HEK293 (cell line): ENCODE measurements at regions not wholly inside any gene's neighbourhood (a gene's known extent, or its start where the extent isn't known, plus 50 kb on each side); places are given as distances from the start of the nearest gene placed in this dataset.

ENCODE experiments used
- CTCF ChIA-PET: fragments of 350-600 bp; formaldehyde crosslinking; extraction: SDS; loops from one replicate; lab custom pipeline; 2021; ENCODE audit warnings: antibody characterized with exemption; lab: Yijun Ruan, JAX
- POLR2A ChIA-PET: fragments of 300-600 bp; formaldehyde crosslinking; extraction: SDS; loops from one replicate; lab custom pipeline; 2020; ENCODE audit warnings: antibody characterized with exemption, inconsistent platforms; lab: Yijun Ruan, JAX
- H3K27ac ChIP-seq: fragments of 200-500 bp; sonication (Bioruptor generic); 2 replicates; pipeline ENCODE4 v1.5.1; 2014; ENCODE audit warnings: low read depth, low read length, control low read depth, inconsistent platforms; ENCODE audit errors: extremely low read depth
- H3K36me3 ChIP-seq, 2 experiments: fragments of 200-500 bp in 1 of 2; sonication (Bioruptor generic) in 1 of 2; 1 replicate in 1 of 2; 2 replicates in 1 of 2; pipeline ENCODE4 v1.5.1; 2014 to 2017; ENCODE audit warnings: inconsistent platforms in 2 of 2, low read length in 2 of 2; ENCODE audit not compliant: control insufficient read depth in 2 of 2, insufficient read depth in 1 of 2
- H3K4me1 ChIP-seq: fragments of 200-500 bp; sonication (Bioruptor generic); 2 replicates; pipeline ENCODE4 v1.5.1; 2014; ENCODE audit warnings: mild to moderate bottlenecking, low read length, inconsistent platforms; ENCODE audit not compliant: control insufficient read depth, insufficient read depth
- H3K4me3 ChIP-seq: 2 replicates; pipeline ENCODE4 v1.5.1; 2011; ENCODE audit warnings: low read depth, mild to moderate bottlenecking, control low read depth, low read length, moderate library complexity
- H3K9me3 ChIP-seq: fragments of 200-500 bp; sonication (Bioruptor generic); 2 replicates; pipeline ENCODE4 v1.5.1; 2014; ENCODE audit warnings: low read depth, low read length, inconsistent platforms; ENCODE audit not compliant: control insufficient read depth, insufficient read depth
- AEBP2 ChIP-seq: fragments of 450-650 bp; formaldehyde crosslinking; IDR thresholded peaks from 2 replicates; pipeline ENCODE4 v1.5.1; 2016; ENCODE audit warnings: missing biosample characterization, missing genetic modification characterization, borderline replicate concordance
- IKZF3 ChIP-seq: fragments of 450-650 bp; IDR thresholded peaks from 2 replicates; pipeline ENCODE4 v1.5.0; 2018; ENCODE audit warnings: missing biosample characterization, mild to moderate bottlenecking, missing genetic modification characterization, moderate library complexity
- KLF10 ChIP-seq: fragments of 450-650 bp; IDR thresholded peaks from 2 replicates; pipeline ENCODE4 v1.5.1; 2018; ENCODE audit warnings: missing biosample characterization, mild to moderate bottlenecking, missing genetic modification characterization
- KLF7 ChIP-seq: fragments of 450-650 bp; formaldehyde crosslinking; IDR thresholded peaks from 2 replicates; pipeline ENCODE4 v1.5.1; 2016; ENCODE audit warnings: missing biosample characterization, missing genetic modification characterization, borderline replicate concordance
- KLF8 ChIP-seq: fragments of 450-650 bp; formaldehyde crosslinking; IDR thresholded peaks from 2 replicates; pipeline ENCODE4 v1.5.1; 2016; ENCODE audit warnings: missing biosample characterization, missing genetic modification characterization
- KLF9 ChIP-seq: fragments of 450-650 bp; formaldehyde crosslinking; IDR thresholded peaks from 2 replicates; pipeline ENCODE4 v1.5.1; 2016; ENCODE audit warnings: missing biosample characterization, missing genetic modification characterization, low read depth
- PRDM1 ChIP-seq: fragments of 450-650 bp; formaldehyde crosslinking; IDR thresholded peaks from 2 replicates; pipeline ENCODE4; 2016; ENCODE audit warnings: missing biosample characterization, missing genetic modification characterization
- SCRT2 ChIP-seq: fragments of 450-650 bp; formaldehyde crosslinking; IDR thresholded peaks from 2 replicates; pipeline ENCODE4 v1.5.1; 2016; ENCODE audit warnings: missing biosample characterization, missing genetic modification characterization
- SETDB1 ChIP-seq: IDR thresholded peaks from one replicate; pipeline ENCODE4 v1.6.1; 2017; ENCODE audit warnings: mild to moderate bottlenecking, low read length, moderate library complexity, mixed read lengths; ENCODE audit not compliant: insufficient read length
- ZBTB48 ChIP-seq: fragments of 450-650 bp; formaldehyde crosslinking; IDR thresholded peaks from 2 replicates; pipeline ENCODE4 v1.5.1; 2016; ENCODE audit warnings: missing biosample characterization, missing genetic modification characterization
- ZNF10 ChIP-seq: fragments of 450-650 bp; formaldehyde crosslinking; IDR thresholded peaks from 2 replicates; pipeline ENCODE4 v1.5.1; 2017; ENCODE audit warnings: missing biosample characterization, missing genetic modification characterization
- ZNF133 ChIP-seq: fragments of 450-650 bp; formaldehyde crosslinking; IDR thresholded peaks from 2 replicates; pipeline ENCODE4 v1.5.1; 2016; ENCODE audit warnings: missing biosample characterization, missing genetic modification characterization
- ZNF223 ChIP-seq: fragments of 450-650 bp; formaldehyde crosslinking; IDR thresholded peaks from 2 replicates; pipeline ENCODE4 v1.5.1; 2016; ENCODE audit warnings: missing biosample characterization, missing genetic modification characterization
- ZNF292 ChIP-seq: fragments of 450-650 bp; formaldehyde crosslinking; IDR thresholded peaks from 2 replicates; pipeline ENCODE4 v1.5.1; 2016; ENCODE audit warnings: low read depth, missing biosample characterization, missing genetic modification characterization, borderline replicate concordance
- ZNF302 ChIP-seq: fragments of 450-650 bp; formaldehyde crosslinking; IDR thresholded peaks from 2 replicates; pipeline ENCODE4 v1.5.1; 2016; ENCODE audit warnings: missing biosample characterization, missing genetic modification characterization, low read depth
- ZNF350 ChIP-seq: fragments of 450-650 bp; formaldehyde crosslinking; IDR thresholded peaks from 2 replicates; pipeline ENCODE4 v1.5.0; 2017; ENCODE audit warnings: missing biosample characterization, mild to moderate bottlenecking, missing genetic modification characterization
- ZNF488 ChIP-seq: fragments of 450-650 bp; formaldehyde crosslinking; IDR thresholded peaks from 2 replicates; pipeline ENCODE4 v1.5.1; 2016; ENCODE audit warnings: missing biosample characterization, missing genetic modification characterization
- ZNF501 ChIP-seq: fragments of 450-650 bp; formaldehyde crosslinking; IDR thresholded peaks from 2 replicates; pipeline ENCODE4 v1.5.1; 2016; ENCODE audit warnings: missing biosample characterization, missing genetic modification characterization
- ZNF558 ChIP-seq: fragments of 450-650 bp; formaldehyde crosslinking; IDR thresholded peaks from 2 replicates; pipeline ENCODE4 v1.5.1; 2016; ENCODE audit warnings: missing biosample characterization, missing genetic modification characterization
- ZNF560 ChIP-seq: fragments of 450-650 bp; formaldehyde crosslinking; IDR thresholded peaks from 2 replicates; pipeline ENCODE4 v1.5.1; 2017; ENCODE audit warnings: missing biosample characterization, missing genetic modification characterization, borderline replicate concordance
- ZNF585B ChIP-seq: fragments of 450-650 bp; formaldehyde crosslinking; IDR thresholded peaks from 2 replicates; pipeline ENCODE4 v1.5.1; 2016; ENCODE audit warnings: missing biosample characterization, missing genetic modification characterization
- ZNF596 ChIP-seq: fragments of 450-650 bp; IDR thresholded peaks from 2 replicates; pipeline ENCODE4 v1.5.0; 2018; ENCODE audit warnings: missing biosample characterization, mild to moderate bottlenecking, missing genetic modification characterization, moderate library complexity
- ZNF610 ChIP-seq: fragments of 450-650 bp; formaldehyde crosslinking; IDR thresholded peaks from 2 replicates; pipeline ENCODE4 v1.5.1; 2016; ENCODE audit warnings: missing biosample characterization, missing genetic modification characterization, borderline replicate concordance
- ZNF621 ChIP-seq: fragments of 450-650 bp; formaldehyde crosslinking; IDR thresholded peaks from 2 replicates; pipeline ENCODE4 v1.5.1; 2017; ENCODE audit warnings: missing biosample characterization, missing genetic modification characterization
- ZNF785 ChIP-seq: fragments of 450-650 bp; formaldehyde crosslinking; IDR thresholded peaks from 2 replicates; pipeline ENCODE4 v1.5.1; 2016; ENCODE audit warnings: missing biosample characterization, missing genetic modification characterization
- ZSCAN16 ChIP-seq: fragments of 450-650 bp; formaldehyde crosslinking; IDR thresholded peaks from 2 replicates; pipeline ENCODE4 v1.5.1; 2016; ENCODE audit warnings: missing biosample characterization, missing genetic modification characterization
- ZXDB ChIP-seq: fragments of 450-650 bp; formaldehyde crosslinking; IDR thresholded peaks from 2 replicates; pipeline ENCODE4 v1.5.1; 2016; ENCODE audit warnings: missing biosample characterization, missing genetic modification characterization
- TF ChIP-seq, protein P1 (sequence below): fragments of 450-650 bp; formaldehyde crosslinking; IDR thresholded peaks from 2 replicates; pipeline ENCODE4 v1.5.1; 2016; ENCODE audit warnings: missing biosample characterization, missing genetic modification characterization
- TF ChIP-seq, protein P2 (sequence below): fragments of 450-650 bp; formaldehyde crosslinking; IDR thresholded peaks from 2 replicates; pipeline ENCODE4 v1.5.1; 2017; ENCODE audit warnings: missing biosample characterization, missing genetic modification characterization

DNA sequence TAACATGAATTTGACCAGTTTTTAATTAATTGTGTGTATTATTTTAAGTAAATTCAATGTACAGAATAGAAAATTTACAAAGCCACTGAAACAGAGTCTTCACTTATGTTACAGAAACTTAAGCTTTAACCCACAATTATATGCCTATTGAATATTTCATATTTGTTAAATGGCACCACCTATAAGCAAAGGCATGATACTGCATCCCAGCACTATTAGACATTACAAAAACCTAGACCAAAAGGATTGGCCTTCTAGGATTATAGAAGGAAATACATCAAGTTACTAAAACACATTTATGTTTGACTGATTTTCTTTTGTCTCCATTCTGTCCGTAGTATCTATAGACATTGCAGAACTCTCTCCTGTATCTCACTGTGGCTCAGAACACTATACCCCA, 578.1 kb downstream of the AJAP1 start (continued):
- TF ChIP-seq ZNF350 (tag by site-specific recombination) (no peak), ZNF133 (tag by site-specific recombination) (no peak), SETDB1 (no peak), ZNF585B (tag by site-specific recombination) (no peak)
- TF ChIP-seq, protein P1, sequence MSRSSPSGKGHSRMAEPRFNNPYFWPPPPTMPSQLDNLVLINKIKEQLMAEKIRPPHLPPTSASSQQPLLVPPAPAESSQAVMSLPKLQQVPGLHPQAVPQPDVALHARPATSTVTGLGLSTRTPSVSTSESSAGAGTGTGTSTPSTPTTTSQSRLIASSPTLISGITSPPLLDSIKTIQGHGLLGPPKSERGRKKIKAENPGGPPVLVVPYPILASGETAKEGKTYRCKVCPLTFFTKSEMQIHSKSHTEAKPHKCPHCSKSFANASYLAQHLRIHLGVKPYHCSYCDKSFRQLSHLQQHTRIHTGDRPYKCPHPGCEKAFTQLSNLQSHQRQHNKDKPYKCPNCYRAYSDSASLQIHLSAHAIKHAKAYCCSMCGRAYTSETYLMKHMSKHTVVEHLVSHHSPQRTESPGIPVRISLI = no peak
- TF ChIP-seq, all 188 proteins: peak for 0

- CTCF ChIA-PET = interaction anchor here (0.6 to 0.7 kb wide), 2 partner anchors 56 to 340 kb away, joined by 3 read pairs; no protein-coding TSS in a partner anchor
- no peak for TF ChIP-seq ZNF501 (tag by site-specific recombination)
- TF ChIP-seq IKZF3 = no peak
- TF ChIP-seq ZNF560 (tag by site-specific recombination) = no peak
- TF ChIP-seq SCRT2 (tag by site-specific recombination) = no peak
- TF ChIP-seq KLF10 (tag by site-specific recombination) = no peak
- TF ChIP-seq ZNF610 (tag by site-specific recombination) = no peak
- no peak for TF ChIP-seq ZNF585B (tag by site-specific recombination)
- TF ChIP-seq ZNF302 (tag by site-specific recombination) = no peak
- no peak for TF ChIP-seq ZNF596
- TF ChIP-seq AEBP2 (tag by site-specific recombination) = no peak
- no peak for TF ChIP-seq KLF8 (tag by site-specific recombination)
- TF ChIP-seq ZBTB48 (tag by site-specific recombination) = no peak
- TF ChIP-seq, all 188 proteins: peak for 0
- Histone ChIP-seq H3K36me3 (no peaks in the 10 kb centered on the region), H3K4me3 (no peak overlapping the region), H3K27ac (no peak overlapping the region), H3K4me1 (no peaks in the 10 kb centered on the region), H3K9me3 (no peaks in the 10 kb centered on the region)
- POLR2A ChIA-PET = no interaction called here
Measured at GRCh38 chr1:5231541-5232315, 577.3 kb downstream of the AJAP1 start.

DNA sequence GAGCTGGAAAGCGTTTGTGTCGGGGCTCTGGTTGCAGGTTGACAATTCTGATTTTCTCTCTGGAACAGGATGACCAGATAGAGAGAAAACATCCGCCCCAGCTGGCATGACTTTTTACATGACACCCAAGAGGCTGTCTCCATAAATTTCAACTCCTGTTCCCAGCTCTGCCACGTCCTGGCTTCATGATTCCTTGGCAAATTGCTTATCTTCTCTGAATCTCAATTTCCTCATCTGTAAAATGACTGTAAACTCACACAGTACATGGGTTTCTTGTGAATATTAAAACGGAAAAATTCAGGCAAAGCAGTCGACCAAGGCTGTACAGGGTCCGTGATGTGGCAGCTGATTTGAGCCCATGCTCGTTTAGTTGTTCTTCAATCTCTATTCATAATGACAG, 572.7 kb downstream of the AJAP1 start:
- POLR2A ChIA-PET = no interaction called here
- H3K9me3 ChIP-seq = no peaks in the 10 kb centered on the region
- CTCF ChIA-PET = no interaction called here
- TF ChIP-seq ZNF292 (no peak), PRDM1 (tag by site-specific recombination) (no peak), ZNF488 (tag by site-specific recombination) (no peak), ZNF621 (tag by site-specific recombination) (no peak), KLF9 (tag by site-specific recombination) (no peak), KLF7 (tag by site-specific recombination) (no peak), ZSCAN16 (tag by site-specific recombination) (no peak), ZNF10 (tag by site-specific recombination) (no peak), ZNF785 (no peak), ZXDB (tag by site-specific recombination) (no peak), ZNF558 (tag by site-specific recombination) (no peak), ZNF223 (no peak)
- TF ChIP-seq, protein P1 = no peak
- TF ChIP-seq, protein P2, sequence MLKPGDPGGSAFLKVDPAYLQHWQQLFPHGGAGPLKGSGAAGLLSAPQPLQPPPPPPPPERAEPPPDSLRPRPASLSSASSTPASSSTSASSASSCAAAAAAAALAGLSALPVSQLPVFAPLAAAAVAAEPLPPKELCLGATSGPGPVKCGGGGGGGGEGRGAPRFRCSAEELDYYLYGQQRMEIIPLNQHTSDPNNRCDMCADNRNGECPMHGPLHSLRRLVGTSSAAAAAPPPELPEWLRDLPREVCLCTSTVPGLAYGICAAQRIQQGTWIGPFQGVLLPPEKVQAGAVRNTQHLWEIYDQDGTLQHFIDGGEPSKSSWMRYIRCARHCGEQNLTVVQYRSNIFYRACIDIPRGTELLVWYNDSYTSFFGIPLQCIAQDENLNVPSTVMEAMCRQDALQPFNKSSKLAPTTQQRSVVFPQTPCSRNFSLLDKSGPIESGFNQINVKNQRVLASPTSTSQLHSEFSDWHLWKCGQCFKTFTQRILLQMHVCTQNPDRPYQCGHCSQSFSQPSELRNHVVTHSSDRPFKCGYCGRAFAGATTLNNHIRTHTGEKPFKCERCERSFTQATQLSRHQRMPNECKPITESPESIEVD = no peak

More for the DNA sequence above, 572.7 kb downstream of the AJAP1 start:
- H3K4me3 ChIP-seq = no peak overlapping the region
- H3K27ac ChIP-seq = no peak overlapping the region
- no peaks in the 10 kb centered on the region for H3K36me3 ChIP-seq
- no peaks in the 10 kb centered on the region for H3K4me1 ChIP-seq
